ENCODE measurements at regions not wholly inside any gene's neighbourhood (a gene's known extent, or its start where the extent isn't known, plus 50 kb on each side); places are given as distances from the start of the nearest gene placed in this dataset.
"Not testable (repeated sequence)": the region's sequence is repeated elsewhere in the genome, so short reads cannot be mapped to it uniquely, and the experiment has no call there.

DNA sequence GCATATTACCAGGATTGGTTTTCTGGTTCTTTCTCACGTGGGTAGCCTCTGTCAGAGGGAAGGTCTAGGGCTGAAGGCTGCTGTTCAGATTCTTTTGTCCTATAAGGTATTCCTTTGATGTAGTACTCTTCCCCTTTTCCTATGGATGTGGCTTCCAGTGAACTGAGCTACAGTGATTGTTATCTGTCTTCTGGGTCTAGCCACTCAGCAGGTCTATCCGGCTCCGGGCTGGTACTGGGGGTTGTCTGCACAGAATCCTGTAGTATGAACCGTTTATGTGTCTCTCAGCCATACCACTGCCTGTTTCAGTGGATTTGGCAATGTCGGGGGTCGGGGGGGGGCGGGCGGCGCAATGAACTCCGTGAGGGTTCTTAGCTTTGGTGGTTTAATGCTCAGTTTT lies 84.5 kb upstream of the C10orf90 start:
- Mint-ChIP-seq H3K27ac (no peak overlapping the region), H3K4me1 (no peaks in the 10 kb centered on the region), H3K9me3 (peaks cover 7% of the 10 kb centered on the region), H3K36me3 (ENCODE audit: low read depth) (no peaks in the 10 kb centered on the region), H3K4me3 (no peak overlapping the region), H3K27me3 (no peaks in the 10 kb centered on the region)
- no peak for DNase-seq
- intact Hi-C loops (cut with micrococcal nuclease): no loop called here

DNA sequence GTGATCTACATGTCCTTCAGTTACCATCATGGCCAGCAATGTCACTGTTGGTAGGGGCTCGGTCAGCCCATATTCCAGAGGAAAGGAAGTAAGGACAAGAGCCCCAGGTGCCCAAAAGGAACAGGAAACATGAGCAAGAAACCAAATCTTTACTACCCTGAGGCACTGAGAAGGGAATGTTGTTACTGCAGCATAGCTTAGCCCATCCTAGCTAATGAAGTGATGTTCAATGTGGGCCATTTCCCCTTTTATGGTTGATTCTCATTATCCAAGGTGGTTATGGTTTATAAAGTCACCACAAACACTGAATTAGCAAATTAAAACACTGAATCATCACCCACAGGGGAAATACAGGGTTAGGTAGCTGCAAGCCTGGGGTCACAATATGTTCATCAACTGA lies 88.4 kb upstream of the C10orf90 start:
- no peak for DNase-seq
- intact Hi-C loops (cut with micrococcal nuclease): no loop called here
- no peak overlapping the region for H3K27ac Mint-ChIP-seq
- no peaks in the 10 kb centered on the region for H3K4me1 Mint-ChIP-seq
- H3K9me3 Mint-ChIP-seq: peaks cover 13% of the 10 kb centered on the region
- no peaks in the 10 kb centered on the region for H3K36me3 Mint-ChIP-seq (ENCODE audit: low read depth)
- no peaks in the 10 kb centered on the region for H3K27me3 Mint-ChIP-seq
- H3K4me3 Mint-ChIP-seq: no peak overlapping the region

DNA sequence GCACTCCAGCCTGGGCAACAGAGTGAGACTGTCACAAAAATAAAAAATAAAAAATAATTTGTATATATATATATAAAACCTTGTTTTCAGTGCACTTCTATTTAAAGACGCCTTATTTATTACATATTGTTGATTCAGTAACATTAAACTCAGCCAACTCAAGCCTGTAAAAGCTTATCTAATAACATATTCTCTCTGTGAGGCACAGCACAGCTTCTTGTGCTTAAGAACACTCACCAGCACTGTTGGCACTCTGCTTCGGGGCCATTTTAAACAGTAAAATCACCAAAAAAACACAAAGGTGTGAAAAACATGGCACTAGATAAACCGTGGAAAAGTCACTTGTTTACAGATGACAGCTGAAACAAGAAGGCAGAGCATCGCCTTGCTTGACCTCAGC lies 89.0 kb upstream of the C10orf90 start:
- no peaks in the 10 kb centered on the region for H3K27me3 Mint-ChIP-seq
- H3K4me1 Mint-ChIP-seq: no peaks in the 10 kb centered on the region
- no peak overlapping the region for H3K4me3 Mint-ChIP-seq
- DNase-seq: no peak
- peaks cover 13% of the 10 kb centered on the region for H3K9me3 Mint-ChIP-seq
- no peak overlapping the region for H3K27ac Mint-ChIP-seq
- H3K36me3 Mint-ChIP-seq (ENCODE audit: low read depth): no peaks in the 10 kb centered on the region
- intact Hi-C loops (cut with micrococcal nuclease): no loop called here

DNA sequence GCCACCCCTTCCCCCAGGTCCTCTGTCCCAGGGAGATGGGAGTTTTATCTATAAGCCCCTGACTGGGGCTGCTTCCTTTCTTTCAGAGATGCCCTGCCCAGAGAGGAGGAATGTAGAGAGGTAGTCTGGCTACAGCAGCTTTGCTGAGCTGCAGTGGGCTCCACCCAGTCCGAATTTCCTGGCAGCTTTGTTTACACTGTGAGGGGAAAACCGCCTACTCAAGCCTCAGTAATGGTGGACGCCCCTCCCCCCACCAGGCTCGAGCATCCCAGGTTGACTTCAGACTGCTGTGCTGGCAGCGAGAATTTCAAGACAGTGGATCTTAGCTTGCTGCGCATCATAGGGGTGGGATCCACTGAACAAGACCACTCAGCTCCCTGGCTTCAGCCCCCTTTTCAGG lies 96.2 kb upstream of the C10orf90 start:
- H3K36me3 Mint-ChIP-seq (ENCODE audit: low read depth); H3K9me3 Mint-ChIP-seq; DNase-seq; H3K4me1 Mint-ChIP-seq; H3K27me3 Mint-ChIP-seq; H3K4me3 Mint-ChIP-seq; H3K27ac Mint-ChIP-seq; intact Hi-C loops (cut with micrococcal nuclease): not testable (repeated sequence)

DNA sequence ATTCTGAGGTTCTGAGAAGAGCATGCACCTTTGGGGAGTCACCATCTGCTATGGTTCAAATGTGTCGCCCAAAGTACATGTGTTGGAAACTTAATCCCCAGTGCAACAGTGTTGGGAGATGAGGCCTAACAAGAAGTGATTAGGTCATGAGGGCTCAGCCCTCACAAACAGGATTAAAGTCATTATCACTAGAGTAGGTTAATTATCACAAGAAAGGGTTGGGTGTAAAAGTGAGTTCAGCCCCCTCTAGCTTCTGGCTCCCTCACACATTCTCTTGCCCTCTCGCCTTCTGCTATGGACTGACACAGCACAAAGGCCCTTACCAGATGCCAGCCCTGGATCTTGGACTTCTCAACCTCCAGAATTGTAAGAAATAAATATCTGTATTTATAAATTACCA lies 100.3 kb upstream of the C10orf90 start:
- Mint-ChIP-seq H3K27me3 (no peaks in the 10 kb centered on the region), H3K4me1 (no peaks in the 10 kb centered on the region), H3K36me3 (ENCODE audit: low read depth) (no peaks in the 10 kb centered on the region), H3K9me3 (no peaks in the 10 kb centered on the region), H3K4me3 (no peak overlapping the region), H3K27ac (no peak overlapping the region)
- intact Hi-C loops (cut with micrococcal nuclease): no loop called here
- no peak for DNase-seq

DNA sequence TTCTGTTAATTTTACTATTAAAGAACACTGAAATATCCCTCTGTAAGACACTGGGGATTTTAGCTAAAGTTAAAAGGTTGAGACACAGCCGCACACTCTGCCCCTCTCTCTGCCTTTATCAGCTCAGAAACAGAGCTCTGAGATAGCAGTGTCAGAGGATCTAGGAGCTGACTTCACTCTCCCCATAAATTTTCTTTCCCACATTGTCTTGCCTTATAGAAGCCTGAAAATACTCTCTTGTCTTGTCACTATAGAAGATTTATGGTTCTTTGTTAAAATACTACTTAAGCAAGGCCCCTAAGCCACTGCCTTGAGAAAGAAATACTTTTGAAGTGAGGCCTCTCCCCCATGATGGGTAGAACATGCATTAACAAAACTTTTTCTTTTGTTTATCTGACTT lies 105.7 kb upstream of the C10orf90 start:
- Mint-ChIP-seq H3K36me3 (ENCODE audit: low read depth) (no peaks in the 10 kb centered on the region), H3K4me3 (no peak overlapping the region), H3K9me3 (no peaks in the 10 kb centered on the region), H3K27me3 (no peaks in the 10 kb centered on the region), H3K27ac (no peak overlapping the region), H3K4me1 (no peaks in the 10 kb centered on the region)
- intact Hi-C loops (cut with micrococcal nuclease): no loop called here
- no peak for DNase-seq

DNA sequence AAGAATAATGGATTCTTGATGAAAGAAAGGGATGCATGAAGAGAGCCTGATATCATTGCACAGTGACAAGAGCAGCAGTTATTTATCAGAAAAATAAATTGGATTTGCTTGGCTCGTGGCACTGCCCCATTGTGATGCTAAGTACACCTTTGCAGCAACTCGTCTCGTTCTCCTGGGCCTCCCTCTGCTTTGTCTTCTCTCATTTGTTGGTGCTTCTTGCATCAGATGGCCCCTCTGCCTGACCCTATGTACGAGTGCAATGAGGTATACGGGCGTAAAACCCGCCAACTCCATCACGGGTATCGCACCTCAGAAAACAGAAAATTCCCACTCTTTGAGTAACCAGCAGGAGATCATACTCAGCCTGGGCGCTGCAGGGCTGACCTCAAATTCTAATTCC lies 107.2 kb upstream of the C10orf90 start:
- intact Hi-C loops (cut with micrococcal nuclease): no loop called here
- no peaks in the 10 kb centered on the region for H3K27me3 Mint-ChIP-seq
- no peaks in the 10 kb centered on the region for H3K36me3 Mint-ChIP-seq (ENCODE audit: low read depth)
- no peak overlapping the region for H3K27ac Mint-ChIP-seq
- no peaks in the 10 kb centered on the region for H3K4me1 Mint-ChIP-seq
- H3K9me3 Mint-ChIP-seq: no peaks in the 10 kb centered on the region
- DNase-seq: no peak
- no peak overlapping the region for H3K4me3 Mint-ChIP-seq

DNA sequence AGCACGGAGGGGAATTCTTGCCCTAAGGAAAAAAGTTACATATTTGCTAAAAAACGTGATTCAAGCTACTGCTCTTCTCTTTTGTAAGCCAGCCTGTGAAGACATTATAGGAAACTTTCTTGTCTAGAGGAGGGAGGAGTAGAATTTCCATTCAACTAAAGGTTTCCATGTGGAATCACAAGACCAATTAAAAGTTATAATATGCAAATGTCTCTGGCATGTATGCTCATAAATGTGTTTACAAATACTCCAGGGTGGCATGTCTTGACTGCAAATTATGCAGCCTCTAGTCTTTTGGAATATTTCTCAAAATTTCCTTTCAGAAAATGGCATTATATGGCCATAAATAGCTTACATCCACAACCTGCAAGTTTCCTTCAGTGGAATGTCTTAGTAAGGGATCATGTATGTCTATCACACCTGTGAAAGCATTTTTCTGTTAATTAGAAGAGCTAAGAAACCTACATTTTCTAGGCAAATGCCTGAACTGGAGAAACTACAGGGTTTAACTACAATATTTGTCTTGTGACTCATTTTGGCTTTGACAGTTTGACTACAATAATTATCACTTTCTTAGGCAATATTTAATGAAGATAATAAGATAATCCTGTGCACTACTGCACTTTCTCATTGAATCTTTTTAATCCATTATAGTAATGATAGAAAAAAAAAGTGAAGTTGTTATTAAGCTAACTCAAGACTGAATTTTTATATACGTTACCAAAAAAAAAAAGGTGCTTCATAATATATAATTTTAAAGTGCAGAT lies 111.1 kb upstream of the C10orf90 start:
- intact Hi-C loops (cut with micrococcal nuclease): no loop called here
- Mint-ChIP-seq H3K4me3 (no peak overlapping the region), H3K9me3 (no peaks in the 10 kb centered on the region), H3K27ac (no peak overlapping the region), H3K4me1 (no peaks in the 10 kb centered on the region), H3K36me3 (ENCODE audit: low read depth) (no peaks in the 10 kb centered on the region), H3K27me3 (no peaks in the 10 kb centered on the region)
- no peak for DNase-seq

DNA sequence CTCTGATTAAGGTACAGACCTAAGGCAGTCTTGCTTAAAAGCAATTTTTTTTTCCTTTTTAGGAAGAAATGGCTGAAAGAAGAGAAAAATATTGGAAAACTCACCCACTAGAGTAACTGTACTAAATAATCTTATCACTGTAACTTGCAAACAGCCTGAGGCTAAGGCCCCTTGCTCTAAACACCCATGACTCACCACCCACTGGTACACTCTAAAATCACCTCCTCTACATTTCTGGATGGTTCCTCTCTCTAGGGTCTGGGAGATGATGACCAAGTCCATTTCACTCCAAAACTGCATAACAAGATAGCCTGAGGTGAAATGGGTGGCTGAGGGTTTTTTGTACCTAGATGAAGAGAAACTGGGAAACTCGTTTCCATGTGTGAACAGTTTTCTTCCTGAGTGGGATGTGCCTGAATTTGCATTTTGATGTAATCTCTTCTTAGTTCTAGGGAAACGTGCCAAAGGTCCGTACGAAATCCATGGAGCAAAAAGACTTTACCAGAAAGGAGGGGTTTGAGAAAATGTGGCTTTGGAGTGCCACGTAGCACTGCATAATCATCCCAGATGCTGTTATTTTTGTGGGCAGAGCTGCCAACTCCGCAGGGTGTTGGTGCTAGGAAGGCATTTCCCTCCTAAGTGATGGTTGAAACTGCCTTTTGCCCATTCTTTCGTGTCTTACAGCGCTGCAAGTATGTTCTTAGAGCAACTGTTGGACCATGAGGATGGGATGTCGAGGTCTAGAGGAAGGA lies 113.5 kb upstream of the C10orf90 start:
- no peak overlapping the region for H3K27ac Mint-ChIP-seq
- intact Hi-C loops (cut with micrococcal nuclease): no loop called here

DNA sequence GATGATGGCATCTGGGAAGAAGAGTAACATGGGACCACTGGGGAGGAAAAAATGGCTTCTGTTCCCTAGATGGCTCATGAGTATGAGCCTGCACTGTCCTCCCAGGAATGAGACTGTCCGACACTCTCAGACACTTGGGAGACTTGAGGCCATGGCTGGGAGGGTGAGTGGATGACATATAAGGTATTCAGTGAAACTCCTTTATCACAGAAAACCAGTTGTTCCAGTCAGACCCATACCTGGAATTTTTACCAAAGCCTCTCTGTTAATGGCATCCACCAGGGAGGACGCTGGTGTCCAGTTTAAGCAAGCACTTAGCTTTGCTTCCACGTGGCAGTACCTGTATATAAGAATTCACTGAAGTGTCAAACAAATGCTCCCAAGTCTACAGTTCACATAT lies 116.7 kb upstream of the C10orf90 start:
- Mint-ChIP-seq H3K27ac (no peak overlapping the region), H3K4me3 (no peak overlapping the region), H3K4me1 (no peaks in the 10 kb centered on the region), H3K9me3 (no peaks in the 10 kb centered on the region), H3K27me3 (no peaks in the 10 kb centered on the region), H3K36me3 (ENCODE audit: low read depth) (no peaks in the 10 kb centered on the region)
- intact Hi-C loops (cut with micrococcal nuclease): no loop called here
- peak; percentile 16 for DNase-seq

More for the DNA sequence above, 113.5 kb upstream of the C10orf90 start:
- no peak for DNase-seq
- H3K36me3 Mint-ChIP-seq (ENCODE audit: low read depth): no peaks in the 10 kb centered on the region
- H3K4me3 Mint-ChIP-seq: no peak overlapping the region
- H3K27me3 Mint-ChIP-seq: no peaks in the 10 kb centered on the region
- H3K4me1 Mint-ChIP-seq: no peaks in the 10 kb centered on the region
- no peaks in the 10 kb centered on the region for H3K9me3 Mint-ChIP-seq

DNA sequence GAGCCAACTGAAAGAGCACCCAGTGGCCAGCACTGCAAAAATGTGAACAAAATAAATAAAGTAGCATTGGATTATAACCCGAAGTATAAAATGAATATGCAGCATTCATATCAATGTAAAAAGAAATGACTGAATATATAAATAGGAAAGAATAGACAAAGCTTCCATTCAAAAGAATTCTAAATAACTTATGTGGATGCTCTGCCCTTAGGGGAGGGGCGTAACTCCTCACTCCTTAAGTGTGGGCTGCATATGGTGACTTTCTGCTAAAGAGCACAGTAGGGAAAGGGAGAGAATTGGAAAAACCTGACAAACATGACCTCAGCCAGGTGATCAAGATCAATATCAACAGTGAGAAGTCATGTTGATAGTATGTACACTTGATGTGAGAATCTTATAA lies 109.9 kb upstream of the DOCK1 start:
- DNase-seq: no peak
- Mint-ChIP-seq H3K36me3 (ENCODE audit: low read depth) (no peaks in the 10 kb centered on the region), H3K9me3 (no peaks in the 10 kb centered on the region), H3K4me3 (no peak overlapping the region), H3K27me3 (no peaks in the 10 kb centered on the region), H3K4me1 (no peaks in the 10 kb centered on the region), H3K27ac (no peak overlapping the region)
- intact Hi-C loops (cut with micrococcal nuclease): no loop called here

DNA sequence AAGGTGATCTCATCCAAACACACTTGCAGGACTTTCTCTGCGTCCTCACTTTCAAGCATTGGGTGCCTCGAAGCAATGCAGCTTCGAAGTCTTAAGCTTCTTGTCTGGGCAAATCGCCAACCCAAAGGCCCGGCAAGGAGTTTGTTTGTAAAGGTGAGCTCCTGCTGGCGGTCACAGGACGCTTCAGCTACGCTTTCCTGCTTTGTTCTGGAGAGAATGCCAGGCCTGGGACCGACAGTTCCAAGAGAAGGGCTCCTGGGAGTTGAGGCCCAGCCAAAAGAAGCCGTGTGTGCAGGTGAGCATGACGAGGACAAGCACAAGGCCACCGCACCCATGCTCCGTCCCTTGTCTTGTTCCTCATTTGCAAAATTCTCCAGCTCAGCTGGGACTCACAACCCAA lies 106.6 kb upstream of the DOCK1 start:
- no peaks in the 10 kb centered on the region for H3K9me3 Mint-ChIP-seq
- no peaks in the 10 kb centered on the region for H3K27me3 Mint-ChIP-seq
- H3K4me1 Mint-ChIP-seq: no peaks in the 10 kb centered on the region
- DNase-seq: peak; percentile 28
- intact Hi-C loops (cut with micrococcal nuclease): no loop called here
- H3K4me3 Mint-ChIP-seq: no peak overlapping the region
- H3K36me3 Mint-ChIP-seq (ENCODE audit: low read depth): no peaks in the 10 kb centered on the region
- H3K27ac Mint-ChIP-seq: no peak overlapping the region

DNA sequence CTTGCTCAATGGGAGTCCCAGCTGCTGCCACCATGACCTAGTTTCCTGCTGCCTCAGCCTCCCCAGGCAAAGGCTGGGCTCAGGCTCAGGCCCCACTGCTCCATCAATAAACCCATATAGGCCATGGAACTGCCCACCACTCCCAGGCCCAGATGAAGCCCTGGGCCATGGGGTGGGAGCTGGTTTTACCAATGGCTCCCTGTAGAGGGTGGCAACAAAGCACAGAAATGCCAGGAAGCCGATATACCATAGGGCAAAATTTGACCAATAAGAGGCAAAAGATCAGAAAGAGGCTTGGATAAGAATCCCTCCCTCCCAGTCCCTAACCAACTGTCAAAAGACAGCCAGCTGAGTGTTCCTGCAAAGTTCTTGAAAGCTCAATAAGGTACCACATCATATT lies 101.8 kb upstream of the DOCK1 start:
- no peaks in the 10 kb centered on the region for H3K4me1 Mint-ChIP-seq
- H3K36me3 Mint-ChIP-seq (ENCODE audit: low read depth): no peaks in the 10 kb centered on the region
- H3K9me3 Mint-ChIP-seq: no peaks in the 10 kb centered on the region
- no peak overlapping the region for H3K27ac Mint-ChIP-seq
- no peak for DNase-seq
- H3K4me3 Mint-ChIP-seq: no peak overlapping the region
- H3K27me3 Mint-ChIP-seq: no peaks in the 10 kb centered on the region
- intact Hi-C loops (cut with micrococcal nuclease): no loop called here

DNA sequence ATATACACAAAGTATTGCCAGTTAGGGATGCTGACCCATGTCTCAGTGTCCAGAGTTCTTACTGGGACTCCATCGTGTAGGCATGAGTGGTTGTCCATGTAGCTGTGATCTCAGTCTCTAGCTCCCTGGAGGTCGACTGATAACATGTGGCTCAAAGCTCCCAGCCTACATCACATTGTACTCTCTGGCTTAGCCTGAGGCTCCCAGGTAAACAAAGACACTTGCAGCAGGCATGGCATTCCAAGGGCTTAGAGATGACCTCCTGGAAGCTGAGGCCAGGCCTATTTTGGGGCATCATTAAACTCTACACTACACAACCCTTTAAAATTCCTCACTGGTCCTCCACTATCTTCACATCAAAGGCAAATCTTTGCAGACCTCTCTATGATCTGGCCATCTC lies 100.8 kb upstream of the DOCK1 start:
- no peaks in the 10 kb centered on the region for H3K9me3 Mint-ChIP-seq
- intact Hi-C loops (cut with micrococcal nuclease): no loop called here
- no peak overlapping the region for H3K4me3 Mint-ChIP-seq
- H3K36me3 Mint-ChIP-seq (ENCODE audit: low read depth): no peaks in the 10 kb centered on the region
- no peak for DNase-seq
- no peak overlapping the region for H3K27ac Mint-ChIP-seq
- no peaks in the 10 kb centered on the region for H3K27me3 Mint-ChIP-seq
- H3K4me1 Mint-ChIP-seq: no peaks in the 10 kb centered on the region

DNA sequence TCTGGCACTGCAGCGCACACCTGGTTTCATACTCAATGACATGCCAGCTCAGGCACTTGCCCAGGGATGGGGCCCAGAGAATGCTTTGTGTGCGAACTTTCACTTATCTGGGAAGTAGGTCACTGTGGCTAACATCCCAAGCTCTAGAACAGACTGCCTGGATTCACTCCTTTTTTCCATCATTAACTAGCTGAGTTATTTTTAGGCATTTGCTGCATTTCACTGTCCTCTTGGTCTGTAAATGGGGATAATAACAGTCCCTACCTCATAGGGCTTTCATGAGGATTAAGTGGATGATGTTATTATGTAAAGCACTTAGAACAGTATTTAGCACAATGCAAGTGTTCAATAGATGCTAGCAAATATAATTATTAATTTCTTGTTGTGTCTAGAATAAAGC lies 98.7 kb upstream of the DOCK1 start:
- H3K9me3 Mint-ChIP-seq: no peaks in the 10 kb centered on the region
- no peaks in the 10 kb centered on the region for H3K36me3 Mint-ChIP-seq (ENCODE audit: low read depth)

More for the DNA sequence above, 98.7 kb upstream of the DOCK1 start:
- no peaks in the 10 kb centered on the region for H3K27me3 Mint-ChIP-seq
- intact Hi-C loops (cut with micrococcal nuclease): no loop called here
- H3K4me1 Mint-ChIP-seq: no peaks in the 10 kb centered on the region
- no peak overlapping the region for H3K27ac Mint-ChIP-seq
- no peak overlapping the region for H3K4me3 Mint-ChIP-seq
- no peak for DNase-seq
